Left cardiac atrium (tissue), 4 donors: ENCODE measurements at regions not wholly inside any gene's neighbourhood (a gene's known extent, or its start where the extent isn't known, plus 50 kb on each side); places are given as distances from the start of the nearest gene placed in this dataset.
"Not testable (repeated sequence)": the region's sequence is repeated elsewhere in the genome, so short reads cannot be mapped to it uniquely, and the experiment has no call there.

ENCODE experiments used
- ATAC-seq, 2 donors: fragments of 200-7000 bp; cut with Tn5 transposase; one replicate each; pipeline ENCODE4 v1.9.1; 2020; ENCODE audit warnings: mild to moderate bottlenecking in 2 of 2, moderate library complexity in 2 of 2
- DNase-seq: peaks from one replicate; pipeline ENCODE4 v3.0.0-alpha.2; 2020
- intact Hi-C, 2 donors: fragments of 100-400 bp; cut with DNase I; formaldehyde crosslinking; loops; one replicate each; pipeline versions ENCODE4 v1.14.1 to v1.15.1; 2022 to 2023
- donor health status: DM: no; HTN: yes; CAD: no.
- donor health status: DM: no; HTN: yes; CAD: no; lungs with severe emphysema.
- donor health status: DM: yes; HTN: yes; CAD: no.
- donor health status: Dilated cardiomyopathy.

DNA sequence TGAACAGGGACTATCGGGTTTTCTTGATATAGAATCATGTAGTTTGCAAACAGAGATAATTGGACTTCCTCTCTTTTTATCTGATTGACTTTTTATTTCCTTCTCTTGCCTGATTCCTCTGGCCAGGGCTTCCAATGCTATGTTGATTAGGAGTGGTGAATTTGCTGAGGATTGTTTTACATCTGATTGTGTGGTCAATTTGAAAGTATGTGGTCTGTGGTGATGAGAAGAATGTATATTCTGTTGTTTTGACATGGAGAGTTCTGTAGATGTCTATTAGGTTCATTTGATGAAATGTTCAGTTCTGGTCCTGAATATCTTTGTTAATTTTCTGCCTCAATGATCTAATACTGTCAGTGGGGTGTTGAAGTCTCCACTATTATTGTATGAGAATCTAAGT, 713.2 kb upstream of the CCDC179 start:
- intact Hi-C loops: no loop called here
- no peak for DNase-seq
- ATAC-seq: no peak

DNA sequence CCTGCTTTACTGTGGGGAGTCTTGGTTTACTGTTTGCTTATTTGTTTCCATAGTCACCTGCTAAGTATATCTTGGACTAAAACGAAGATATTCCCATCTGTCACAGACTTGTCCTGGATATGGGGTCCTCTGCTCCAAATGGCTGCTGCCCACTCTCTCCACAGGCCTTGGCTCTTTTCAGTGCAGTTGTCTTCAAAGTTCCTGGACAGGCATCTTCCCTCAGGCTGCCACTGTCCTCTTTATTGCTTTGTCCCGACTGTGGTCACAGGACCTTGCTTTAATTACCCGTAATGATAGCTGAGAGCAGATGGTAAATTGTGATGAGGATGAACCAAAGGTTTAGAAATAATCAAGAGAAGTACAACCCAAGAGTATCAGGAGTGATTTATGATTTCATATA, 713.9 kb upstream of the CCDC179 start:
- intact Hi-C loops: no loop called here
- no peak for DNase-seq
- no peak for ATAC-seq

DNA sequence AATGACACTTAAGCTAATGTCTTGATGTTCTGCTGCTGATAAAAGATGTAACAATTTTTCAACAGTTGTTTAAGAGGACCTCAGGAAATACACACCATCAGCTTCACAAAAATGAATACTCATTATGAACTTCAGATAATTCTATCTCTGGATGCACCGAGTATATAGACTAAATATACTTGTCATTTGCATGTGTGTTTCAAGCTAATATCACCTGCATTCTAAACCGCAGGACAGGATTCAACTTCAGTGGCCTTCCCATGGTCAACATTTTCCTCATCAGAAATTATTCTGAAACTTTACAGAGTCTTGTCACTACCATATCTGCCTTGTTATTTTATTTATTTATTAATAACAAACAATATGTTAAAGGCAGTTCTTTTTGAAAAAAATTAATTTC, 717.0 kb upstream of the CCDC179 start:
- ATAC-seq (no peak), DNase-seq (no peak)
- intact Hi-C loops: no loop called here

GRCh38 chr11:23585416-23586104, 725.3 kb upstream of the CCDC179 start:
- DNase-seq: no peak
- intact Hi-C loops: no loop called here
- ATAC-seq: no peak

- intact Hi-C loops: no loop called here
- DNase-seq (no peak), ATAC-seq (no peak)
Measured at GRCh38 chr11:23586173-23586572, 725.9 kb upstream of the CCDC179 start.

GRCh38 chr11:23590596-23591308, 730.5 kb upstream of the CCDC179 start:
- DNase-seq: no peak
- intact Hi-C loops: no loop called here
- no peak for ATAC-seq

GRCh38 chr11:23594755-23595154, 734.5 kb upstream of the CCDC179 start:
- no peak for ATAC-seq
- intact Hi-C loops: no loop called here
- no peak for DNase-seq

DNA sequence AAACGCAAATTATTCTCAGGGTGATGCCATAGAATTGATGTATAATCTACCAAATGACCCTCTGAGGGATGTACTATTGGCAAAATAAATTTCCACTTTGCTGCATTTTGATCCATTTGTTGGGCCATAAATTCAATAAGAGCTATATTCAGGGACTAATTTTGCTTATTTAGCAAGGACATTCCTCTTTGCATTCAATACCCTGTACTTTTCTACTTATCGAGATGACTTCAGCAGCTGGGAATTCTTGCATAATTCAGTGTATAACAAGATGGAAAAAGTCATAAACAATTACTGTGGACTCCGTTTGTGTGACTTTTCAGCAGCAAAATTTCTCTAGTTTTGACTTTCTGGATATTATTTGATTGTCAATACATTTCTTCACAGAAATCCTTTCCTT, 744.7 kb upstream of the CCDC179 start:
- intact Hi-C loops: no loop called here
- ATAC-seq (no peak), DNase-seq (no peak)

DNA sequence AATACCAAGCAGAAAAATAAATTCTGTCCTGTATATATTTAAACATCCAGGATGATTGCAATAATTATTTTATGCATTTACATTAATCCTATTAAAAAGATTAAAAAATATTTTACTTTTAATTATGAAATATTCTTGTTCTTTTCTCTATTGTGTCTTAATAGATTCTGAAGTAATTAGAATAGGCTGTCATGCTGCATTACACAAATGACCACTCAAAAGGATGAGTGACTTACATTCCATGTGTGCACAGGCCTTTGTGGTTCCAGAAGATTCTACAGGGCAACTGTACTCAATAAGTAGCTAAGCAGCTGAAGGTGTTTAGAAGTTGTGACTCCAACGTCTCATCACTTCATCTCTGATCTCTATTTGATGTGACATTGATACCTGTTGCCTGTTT, 745.9 kb upstream of the CCDC179 start:
- no peak for DNase-seq
- no peak for ATAC-seq
- intact Hi-C loops: no loop called here

- ATAC-seq (no peak), DNase-seq (no peak)
- intact Hi-C loops: no loop called here
Measured at GRCh38 chr11:23611726-23612125, 751.5 kb upstream of the CCDC179 start.

GRCh38 chr11:23620617-23621016, 760.3 kb upstream of the CCDC179 start:
- DNase-seq (no peak), ATAC-seq (no peak)
- intact Hi-C loops: no loop called here

GRCh38 chr11:23632293-23632692, 772.0 kb upstream of the CCDC179 start:
- intact Hi-C loops: no loop called here
- ATAC-seq (no peak), DNase-seq (no peak)

DNA sequence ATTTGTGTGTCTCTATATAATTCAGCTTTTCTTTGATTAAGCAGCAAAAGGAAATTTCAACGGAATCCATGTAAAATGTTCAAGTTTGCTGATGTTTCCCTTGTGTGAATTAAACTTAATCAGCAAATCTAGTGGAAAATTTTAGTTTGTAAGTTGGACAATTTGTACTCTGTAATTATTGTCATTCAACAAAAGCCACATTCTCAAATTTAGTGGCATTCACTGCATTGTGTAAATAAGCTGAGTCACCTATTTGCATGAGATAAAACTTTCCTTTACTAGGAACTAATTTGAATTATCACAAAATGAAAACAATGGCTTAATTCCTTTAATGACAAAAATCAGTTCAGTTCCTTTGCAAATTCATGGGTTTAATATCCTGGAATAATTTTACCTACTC, 784.2 kb upstream of the CCDC179 start:
- DNase-seq (no peak), ATAC-seq (no peak)
- intact Hi-C loops: no loop called here

GRCh38 chr11:23652336-23652735, 792.1 kb upstream of the CCDC179 start:
- DNase-seq, intact Hi-C loops, ATAC-seq: not testable (repeated sequence)

- DNase-seq (no peak), ATAC-seq (no peak)
- intact Hi-C loops: no loop called here
Measured at GRCh38 chr11:23653071-23653675, 792.9 kb upstream of the CCDC179 start.

DNA sequence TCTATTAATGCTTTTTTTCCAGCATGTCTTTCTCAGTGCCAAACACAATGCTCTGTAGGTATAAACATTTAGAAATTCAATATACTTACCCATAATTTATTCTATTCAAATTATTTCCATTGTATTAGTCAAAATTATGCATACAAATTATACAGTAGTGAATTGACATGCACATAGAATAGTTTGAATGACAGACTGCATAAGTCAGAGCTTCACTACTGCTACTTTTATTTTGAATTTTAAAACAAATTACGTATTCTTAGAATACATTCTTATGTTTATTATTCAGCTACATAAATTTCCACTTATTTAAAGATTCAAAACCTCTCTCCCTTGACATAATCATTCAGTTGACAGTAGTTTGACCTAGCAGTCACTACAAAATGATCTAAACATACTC, 808.0 kb upstream of the CCDC179 start:
- intact Hi-C loops: no loop called here
- ATAC-seq: no peak
- DNase-seq: no peak

DNA sequence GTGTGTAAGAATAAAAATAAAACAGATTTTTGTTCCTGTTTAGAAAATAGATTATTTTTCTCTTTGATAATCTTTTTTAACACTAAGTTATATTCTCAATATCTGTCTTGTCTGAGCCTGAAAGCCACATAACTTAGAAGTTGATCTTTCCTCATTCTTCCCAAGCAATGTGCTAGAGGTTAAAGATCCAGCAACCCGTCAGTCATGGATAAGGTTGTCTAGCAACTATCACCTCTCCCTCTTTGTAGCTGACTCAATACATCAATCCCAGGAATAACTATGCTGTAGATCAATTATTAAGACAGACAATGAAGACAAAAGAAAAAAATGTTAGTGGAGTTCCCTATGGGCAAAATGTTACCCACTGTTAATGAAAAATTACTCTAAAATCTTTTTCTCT, 813.1 kb upstream of the CCDC179 start:
- DNase-seq (no peak), ATAC-seq (no peak)
- intact Hi-C loops: no loop called here

GRCh38 chr11:23674866-23675265, 814.6 kb upstream of the CCDC179 start:
- intact Hi-C loops: no loop called here

DNA sequence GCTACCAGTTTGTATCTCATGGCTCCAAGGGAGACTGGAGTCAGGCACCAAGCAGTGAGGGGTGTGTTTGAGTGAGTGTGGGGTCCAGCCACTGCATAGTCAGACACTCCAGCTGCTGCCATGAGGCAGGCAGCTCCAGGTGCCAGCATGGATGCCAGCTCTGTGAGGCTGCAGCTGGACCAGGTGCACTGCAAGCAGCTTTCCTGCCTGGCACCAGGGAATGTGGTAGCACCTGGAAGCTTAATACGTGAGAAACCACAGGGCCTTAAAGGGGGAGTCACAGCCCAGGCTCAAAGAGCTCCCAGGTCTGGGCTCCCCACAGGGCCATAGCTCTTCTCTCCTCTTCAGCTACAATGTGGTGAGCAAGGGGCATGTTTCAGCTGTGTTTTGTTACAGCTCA, 817.8 kb upstream of the LUZP2 start:
- ATAC-seq (no peak), DNase-seq (no peak)
- intact Hi-C loops: no loop called here

More at GRCh38 chr11:23674866-23675265, 814.6 kb upstream of the CCDC179 start:
- ATAC-seq (no peak), DNase-seq (no peak)

- DNase-seq (no peak), ATAC-seq (no peak)
- intact Hi-C loops: no loop called here
Measured at GRCh38 chr11:23679981-23680380, 816.9 kb upstream of the LUZP2 start.
